ENCODE measurements at regions not wholly inside any gene's neighbourhood (a gene's known extent, or its start where the extent isn't known, plus 50 kb on each side); places are given as distances from the start of the nearest gene placed in this dataset.
"Not testable (repeated sequence)": the region's sequence is repeated elsewhere in the genome, so short reads cannot be mapped to it uniquely, and the experiment has no call there.

GRCh38 chr2:13240789-13241487 is 524.2 kb downstream of the TRIB2 start:
- WGBS (ENCODE audit: insufficient coverage, low lambda C conversion rate) = 97% methylated on average over 5 of the region's 11 CpGs
- no peak overlapping the region for H3K4me3 ChIP-seq (ENCODE audit: low read length)
- no peaks in the 10 kb centered on the region for H3K9me3 ChIP-seq (ENCODE audit: control insufficient read depth, low read depth, low read length)
- DNase-seq = no peak
- no peak overlapping the region for H3K27ac ChIP-seq (ENCODE audit: low read length)
- H3K4me1 ChIP-seq (ENCODE audit: control insufficient read depth, insufficient read depth, low read length) = no peaks in the 10 kb centered on the region
- H3K27me3 ChIP-seq (ENCODE audit: control insufficient read depth, insufficient read depth, low read length) = no peaks in the 10 kb centered on the region
- no peaks in the 10 kb centered on the region for H3K36me3 ChIP-seq (ENCODE audit: control insufficient read depth, insufficient read depth, low read length)

- Histone ChIP-seq H3K27me3 (ENCODE audit: control insufficient read depth, insufficient read depth, low read length) (no peaks in the 10 kb centered on the region), H3K36me3 (ENCODE audit: control insufficient read depth, insufficient read depth, low read length) (no peaks in the 10 kb centered on the region), H3K4me3 (ENCODE audit: low read length) (no peak overlapping the region), H3K27ac (ENCODE audit: low read length) (no peak overlapping the region), H3K4me1 (ENCODE audit: control insufficient read depth, insufficient read depth, low read length) (no peaks in the 10 kb centered on the region), H3K9me3 (ENCODE audit: control insufficient read depth, low read depth, low read length) (no peaks in the 10 kb centered on the region)
- 43% methylated on average over 2 of the region's 4 CpGs for WGBS (ENCODE audit: insufficient coverage, low lambda C conversion rate)
- DNase-seq = no peak
Measured at GRCh38 chr2:13252615-13253014, 535.9 kb downstream of the TRIB2 start.

GRCh38 chr2:13255485-13255884 is 538.7 kb downstream of the TRIB2 start:
- Histone ChIP-seq H3K9me3 (ENCODE audit: control insufficient read depth, low read depth, low read length) (no peaks in the 10 kb centered on the region), H3K4me1 (ENCODE audit: control insufficient read depth, insufficient read depth, low read length) (no peaks in the 10 kb centered on the region), H3K27me3 (ENCODE audit: control insufficient read depth, insufficient read depth, low read length) (no peaks in the 10 kb centered on the region), H3K4me3 (ENCODE audit: low read length) (no peak overlapping the region), H3K27ac (ENCODE audit: low read length) (no peak overlapping the region), H3K36me3 (ENCODE audit: control insufficient read depth, insufficient read depth, low read length) (no peaks in the 10 kb centered on the region)
- WGBS (ENCODE audit: insufficient coverage, low lambda C conversion rate) = 83% methylated on average over 1 of the region's 1 CpG
- no peak for DNase-seq

GRCh38 chr2:13260402-13260801 is 543.7 kb downstream of the TRIB2 start:
- no peak for DNase-seq
- Histone ChIP-seq H3K4me3 (ENCODE audit: low read length) (no peak overlapping the region), H3K27ac (ENCODE audit: low read length) (no peak overlapping the region), H3K36me3 (ENCODE audit: control insufficient read depth, insufficient read depth, low read length) (no peaks in the 10 kb centered on the region), H3K4me1 (ENCODE audit: control insufficient read depth, insufficient read depth, low read length) (no peaks in the 10 kb centered on the region), H3K9me3 (ENCODE audit: control insufficient read depth, low read depth, low read length) (no peaks in the 10 kb centered on the region), H3K27me3 (ENCODE audit: control insufficient read depth, insufficient read depth, low read length) (no peaks in the 10 kb centered on the region)
- 70% methylated on average over 1 of the region's 2 CpGs for WGBS (ENCODE audit: insufficient coverage, low lambda C conversion rate)

GRCh38 chr2:13266166-13266565 is 549.4 kb downstream of the TRIB2 start:
- no peaks in the 10 kb centered on the region for H3K36me3 ChIP-seq (ENCODE audit: control insufficient read depth, insufficient read depth, low read length)
- no peak for DNase-seq
- no peak overlapping the region for H3K4me3 ChIP-seq (ENCODE audit: low read length)
- no peaks in the 10 kb centered on the region for H3K9me3 ChIP-seq (ENCODE audit: control insufficient read depth, low read depth, low read length)
- no peak overlapping the region for H3K27ac ChIP-seq (ENCODE audit: low read length)
- H3K4me1 ChIP-seq (ENCODE audit: control insufficient read depth, insufficient read depth, low read length) = no peaks in the 10 kb centered on the region
- WGBS (ENCODE audit: insufficient coverage, low lambda C conversion rate) = 40% methylated on average over 1 of the region's 1 CpG
- no peaks in the 10 kb centered on the region for H3K27me3 ChIP-seq (ENCODE audit: control insufficient read depth, insufficient read depth, low read length)

- WGBS (ENCODE audit: insufficient coverage, low lambda C conversion rate) = no CpG with 5 or more reads among the region's 8 CpGs
- no peaks in the 10 kb centered on the region for H3K4me1 ChIP-seq (ENCODE audit: control insufficient read depth, insufficient read depth, low read length)
- H3K4me3 ChIP-seq (ENCODE audit: low read length) = no peak overlapping the region
- H3K27ac ChIP-seq (ENCODE audit: low read length) = no peak overlapping the region
- no peaks in the 10 kb centered on the region for H3K36me3 ChIP-seq (ENCODE audit: control insufficient read depth, insufficient read depth, low read length)
- H3K9me3 ChIP-seq (ENCODE audit: control insufficient read depth, low read depth, low read length) = peaks cover 3% of the 10 kb centered on the region
- DNase-seq = no peak
- no peaks in the 10 kb centered on the region for H3K27me3 ChIP-seq (ENCODE audit: control insufficient read depth, insufficient read depth, low read length)
Measured at GRCh38 chr2:13284688-13285087, 568.0 kb downstream of the TRIB2 start.

- DNase-seq = no peak
- Histone ChIP-seq H3K27me3 (ENCODE audit: control insufficient read depth, insufficient read depth, low read length) (no peaks in the 10 kb centered on the region), H3K9me3 (ENCODE audit: control insufficient read depth, low read depth, low read length) (peaks cover 3% of the 10 kb centered on the region)
Measured at GRCh38 chr2:13289310-13289709, 572.6 kb downstream of the TRIB2 start.

GRCh38 chr2:13308478-13308805 is 591.7 kb downstream of the TRIB2 start:
- H3K36me3 ChIP-seq (ENCODE audit: control insufficient read depth, insufficient read depth, low read length); H3K27ac ChIP-seq (ENCODE audit: low read length); H3K9me3 ChIP-seq (ENCODE audit: control insufficient read depth, low read depth, low read length); H3K4me1 ChIP-seq (ENCODE audit: control insufficient read depth, insufficient read depth, low read length); DNase-seq; H3K4me3 ChIP-seq (ENCODE audit: low read length); H3K27me3 ChIP-seq (ENCODE audit: control insufficient read depth, insufficient read depth, low read length): not testable (repeated sequence)
- no CpG with 5 or more reads among the region's 33 CpGs for WGBS (ENCODE audit: insufficient coverage, low lambda C conversion rate)

More at GRCh38 chr2:13289310-13289709, 572.6 kb downstream of the TRIB2 start:
- no peak overlapping the region for H3K4me3 ChIP-seq (ENCODE audit: low read length)
- no peaks in the 10 kb centered on the region for H3K4me1 ChIP-seq (ENCODE audit: control insufficient read depth, insufficient read depth, low read length)
- no peak overlapping the region for H3K27ac ChIP-seq (ENCODE audit: low read length)
- no peaks in the 10 kb centered on the region for H3K36me3 ChIP-seq (ENCODE audit: control insufficient read depth, insufficient read depth, low read length)

- WGBS (ENCODE audit: insufficient coverage, low lambda C conversion rate) = 97% methylated on average over 3 of the region's 4 CpGs
Measured at GRCh38 chr2:13308989-13309388, 592.3 kb downstream of the TRIB2 start.

GRCh38 chr2:13332060-13332459 is 615.3 kb downstream of the TRIB2 start:
- Histone ChIP-seq H3K9me3 (ENCODE audit: control insufficient read depth, low read depth, low read length) (no peaks in the 10 kb centered on the region), H3K27ac (ENCODE audit: low read length) (no peak overlapping the region), H3K36me3 (ENCODE audit: control insufficient read depth, insufficient read depth, low read length) (no peaks in the 10 kb centered on the region), H3K4me1 (ENCODE audit: control insufficient read depth, insufficient read depth, low read length) (no peaks in the 10 kb centered on the region), H3K4me3 (ENCODE audit: low read length) (no peak overlapping the region), H3K27me3 (ENCODE audit: control insufficient read depth, insufficient read depth, low read length) (no peaks in the 10 kb centered on the region)
- no CpG with 5 or more reads among the region's 2 CpGs for WGBS (ENCODE audit: insufficient coverage, low lambda C conversion rate)
- no peak for DNase-seq

More at GRCh38 chr2:13308989-13309388, 592.3 kb downstream of the TRIB2 start:
- Histone ChIP-seq H3K36me3 (ENCODE audit: control insufficient read depth, insufficient read depth, low read length) (no peaks in the 10 kb centered on the region), H3K9me3 (ENCODE audit: control insufficient read depth, low read depth, low read length) (peaks cover 7% of the 10 kb centered on the region), H3K4me1 (ENCODE audit: control insufficient read depth, insufficient read depth, low read length) (no peaks in the 10 kb centered on the region), H3K27me3 (ENCODE audit: control insufficient read depth, insufficient read depth, low read length) (no peaks in the 10 kb centered on the region), H3K27ac (ENCODE audit: low read length) (no peak overlapping the region), H3K4me3 (ENCODE audit: low read length) (no peak overlapping the region)
- DNase-seq = no peak

- H3K36me3 ChIP-seq (ENCODE audit: control insufficient read depth, insufficient read depth, low read length); H3K27ac ChIP-seq (ENCODE audit: low read length); DNase-seq; H3K4me3 ChIP-seq (ENCODE audit: low read length); H3K4me1 ChIP-seq (ENCODE audit: control insufficient read depth, insufficient read depth, low read length); H3K9me3 ChIP-seq (ENCODE audit: control insufficient read depth, low read depth, low read length); H3K27me3 ChIP-seq (ENCODE audit: control insufficient read depth, insufficient read depth, low read length): not testable (repeated sequence)
Measured at GRCh38 chr2:13334071-13334470, 617.3 kb downstream of the TRIB2 start.
